ENCODE measurements at regions not wholly inside any gene's neighbourhood (a gene's known extent, or its start where the extent isn't known, plus 50 kb on each side); places are given as distances from the start of the nearest gene placed in this dataset.

- no peak for TF ChIP-seq ZNF407 (IDR thresholded peaks at IDR 0.05; ENCODE audit: low read depth)
- TF ChIP-seq BRF1 (IDR thresholded peaks at IDR 0.05; ENCODE audit: borderline replicate concordance, extremely low read depth, insufficient read length): no peak
- TF ChIP-seq RFX5 (IDR thresholded peaks at IDR 0.05; ENCODE audit: low read depth, low read length): no peak
- TF ChIP-seq ZNF354B (CRISPR knock-in tag; IDR thresholded peaks at IDR 0.05): no peak
- TF ChIP-seq SMAD1 (IDR thresholded peaks at IDR 0.05; ENCODE audit: low read depth, low read length, partially characterized antibody): no peak
- TF ChIP-seq HNRNPL (IDR thresholded peaks at IDR 0.05; ENCODE audit: low read depth, low read length): no peak
- TF ChIP-seq CEBPB (tag; IDR thresholded peaks at IDR 0.05): no peak
Measured at GRCh38 chr5:68727931-68728330, 365.9 kb upstream of the SLC30A5 start (continued).

Data from K562 (cell line).